HG02870 (cell line): ENCODE measurements at regions not wholly inside any gene's neighbourhood (a gene's known extent, or its start where the extent isn't known, plus 50 kb on each side); places are given as distances from the start of the nearest gene placed in this dataset.

ENCODE experiments used
- ATAC-seq: cut with Tn5 transposase; IDR thresholded peaks from one replicate; pipeline ENCODE4 v1.9.1; 2021; ENCODE audit warnings: mild to moderate bottlenecking, moderate library complexity; ENCODE audit not compliant: unreplicated experiment

DNA sequence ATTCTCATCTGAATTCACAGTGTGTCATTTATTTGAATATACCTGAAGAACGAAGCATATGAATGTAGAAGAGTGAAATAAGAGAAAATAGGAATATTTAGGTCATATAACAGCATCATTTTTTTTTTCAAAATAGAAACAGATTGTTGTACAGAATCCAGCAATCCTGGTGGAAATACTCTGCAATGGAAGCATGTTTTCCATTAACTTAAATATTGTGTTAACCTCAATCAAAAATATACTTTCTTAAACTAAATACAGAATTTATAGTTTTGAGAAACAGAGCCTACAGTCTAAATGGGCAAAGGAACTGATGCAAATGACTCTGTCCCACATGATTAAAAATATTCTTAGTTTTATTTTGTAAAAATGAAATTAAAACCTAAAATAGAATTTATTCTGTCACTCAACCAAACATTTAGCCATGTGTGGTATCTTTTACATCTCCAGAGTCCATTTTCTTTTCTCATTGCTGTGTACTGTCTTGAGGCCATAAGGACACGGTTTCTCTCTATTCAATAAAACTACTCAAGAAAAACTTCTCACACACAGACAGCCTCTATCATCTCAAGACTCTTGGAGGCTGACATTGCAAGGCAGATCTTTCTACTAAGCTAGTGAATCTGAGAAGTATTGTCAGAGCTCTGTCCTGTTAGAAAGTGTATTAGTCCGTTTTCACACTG, 322.6 kb downstream of the LTN1 start:
- no peak for ATAC-seq

DNA sequence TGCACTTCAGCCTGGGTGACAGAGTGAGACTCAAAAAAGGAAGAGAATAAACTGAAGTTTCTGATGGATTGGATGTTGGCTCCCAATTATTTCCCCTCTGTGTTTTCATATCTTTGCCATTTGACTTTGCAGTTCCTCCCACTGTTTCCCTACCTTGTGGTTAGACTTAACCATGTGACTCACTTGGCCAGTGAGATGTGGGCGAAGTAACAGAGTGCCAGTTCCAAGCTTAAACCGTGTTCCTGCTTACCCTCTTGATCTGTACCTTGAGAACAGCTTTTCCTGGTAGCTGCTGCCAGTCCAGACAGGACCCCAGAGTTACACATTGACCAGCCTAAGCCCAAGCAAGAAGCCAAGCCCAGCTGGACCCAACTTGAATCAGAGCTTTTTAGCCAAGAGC, 323.4 kb downstream of the LTN1 start:
- ATAC-seq: no peak

DNA sequence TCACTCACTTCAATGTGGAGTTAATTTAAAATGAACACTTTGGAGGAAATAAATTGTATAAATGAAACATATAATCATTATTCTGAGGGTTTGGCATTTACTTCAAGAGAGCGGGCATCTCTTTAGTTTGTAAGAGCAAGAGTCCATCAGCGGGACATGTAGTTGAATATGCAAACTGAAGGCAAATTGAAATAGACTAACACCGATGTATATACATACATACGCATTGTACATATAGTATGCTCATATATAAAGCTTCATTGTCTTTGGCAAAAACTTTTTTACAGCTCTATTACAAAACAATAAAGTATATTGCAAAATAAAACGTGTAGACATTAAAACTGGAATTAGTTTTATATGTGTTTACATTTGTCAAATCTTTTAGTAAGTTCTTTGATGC, 328.9 kb downstream of the LTN1 start:
- no peak for ATAC-seq

DNA sequence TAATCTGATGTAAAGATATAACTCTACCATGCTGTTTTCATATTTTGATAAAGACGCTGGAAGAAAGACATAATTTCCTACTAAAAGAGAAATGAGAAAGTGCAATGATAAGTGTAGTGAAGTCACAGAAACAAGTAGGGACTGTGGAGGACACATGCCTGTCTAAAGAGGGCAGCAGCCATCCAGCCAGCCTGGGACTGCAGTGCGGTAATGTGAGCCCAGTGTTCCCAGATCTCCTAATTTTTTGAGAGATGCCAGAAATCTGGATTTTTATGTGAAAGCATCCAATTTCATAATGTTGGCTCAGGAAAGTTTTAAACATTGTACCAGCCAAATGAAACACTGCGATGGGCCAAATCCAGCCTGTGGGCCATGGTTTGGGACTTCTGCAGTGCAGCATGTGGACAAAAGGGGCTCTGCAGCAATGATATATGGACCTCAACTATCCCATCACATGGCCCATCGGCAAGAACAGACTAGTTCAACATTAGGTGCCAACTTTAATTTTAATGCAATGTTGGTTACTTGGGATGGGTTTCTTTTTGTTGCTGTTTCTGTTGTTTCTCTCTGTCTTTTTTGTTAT, 329.5 kb downstream of the LTN1 start:
- no peak for ATAC-seq

DNA sequence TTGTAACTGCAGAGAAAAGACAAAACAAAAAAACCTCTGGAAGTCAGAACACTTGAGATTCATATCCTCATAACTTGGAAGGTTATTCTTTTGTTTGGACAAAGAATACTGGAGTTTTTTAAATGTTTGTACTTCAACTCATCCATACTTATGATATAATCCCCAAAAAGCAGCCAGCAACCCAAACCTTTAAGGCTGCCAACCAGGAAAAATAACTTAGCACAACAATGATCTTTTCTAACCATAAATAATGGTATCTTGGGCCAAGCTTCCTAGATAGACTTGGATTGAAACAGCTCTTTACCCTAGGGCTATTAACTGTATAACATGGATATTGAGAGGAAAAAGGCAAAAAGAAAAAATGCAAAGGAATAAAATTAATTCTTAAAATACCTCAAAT, 335.1 kb downstream of the LTN1 start:
- ATAC-seq: no peak

DNA sequence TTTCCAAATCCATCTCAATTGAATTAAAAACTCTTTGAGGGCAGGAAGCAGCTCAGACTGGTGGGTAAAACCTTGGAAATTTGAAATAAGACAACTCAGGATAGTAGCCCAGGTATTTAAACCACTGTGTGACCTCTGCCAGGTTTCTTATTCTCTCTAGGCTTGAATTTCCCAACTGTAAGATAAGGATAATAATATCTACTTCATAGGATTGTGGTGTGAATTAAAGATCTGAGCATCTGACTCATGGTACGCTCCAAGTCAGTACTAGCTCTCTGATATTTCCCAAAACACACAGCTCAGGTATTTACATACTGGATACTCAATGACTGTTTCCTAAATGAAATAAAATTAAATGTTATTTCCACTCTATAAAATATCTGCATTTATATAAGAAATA, 337.2 kb downstream of the LTN1 start:
- no peak for ATAC-seq

DNA sequence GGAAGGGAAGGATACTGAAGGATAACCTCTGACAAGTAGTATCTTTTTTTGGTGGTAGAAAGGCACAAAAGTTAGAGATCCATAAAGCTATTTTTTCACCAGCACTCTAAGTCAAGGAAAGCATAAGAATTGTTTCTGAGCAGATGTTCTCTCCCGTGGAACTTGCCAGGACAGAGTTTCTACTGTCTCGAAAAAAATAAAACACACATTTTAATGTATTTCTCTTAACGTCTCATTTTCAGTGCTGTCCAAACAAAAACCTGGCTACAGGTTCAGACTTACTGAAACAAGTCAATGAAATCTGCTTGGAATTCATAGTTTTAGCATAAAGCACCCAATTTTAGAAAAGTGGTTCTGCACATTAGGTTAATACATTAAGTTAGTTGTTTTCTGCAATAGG, 338.3 kb downstream of the LTN1 start:
- no peak for ATAC-seq

DNA sequence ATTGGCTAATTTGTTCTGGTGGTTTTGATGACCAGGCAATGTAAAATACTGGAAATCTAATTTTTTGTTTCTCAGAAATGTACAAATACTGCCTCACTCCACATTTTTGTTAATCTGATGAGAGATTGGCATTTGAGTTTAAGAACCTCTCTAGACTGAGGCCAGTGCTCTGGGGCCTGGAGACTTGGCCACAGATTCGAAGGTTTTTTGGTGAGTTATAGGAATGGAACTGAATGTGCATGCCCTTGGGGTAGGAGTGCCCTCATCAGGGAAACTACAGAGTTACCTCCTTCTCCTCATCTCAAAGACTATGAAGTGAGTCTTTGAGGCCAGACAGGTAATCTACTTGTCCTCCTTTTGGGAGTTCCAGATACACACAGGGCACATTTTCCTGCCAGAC, 347.9 kb downstream of the LTN1 start:
- no peak for ATAC-seq

DNA sequence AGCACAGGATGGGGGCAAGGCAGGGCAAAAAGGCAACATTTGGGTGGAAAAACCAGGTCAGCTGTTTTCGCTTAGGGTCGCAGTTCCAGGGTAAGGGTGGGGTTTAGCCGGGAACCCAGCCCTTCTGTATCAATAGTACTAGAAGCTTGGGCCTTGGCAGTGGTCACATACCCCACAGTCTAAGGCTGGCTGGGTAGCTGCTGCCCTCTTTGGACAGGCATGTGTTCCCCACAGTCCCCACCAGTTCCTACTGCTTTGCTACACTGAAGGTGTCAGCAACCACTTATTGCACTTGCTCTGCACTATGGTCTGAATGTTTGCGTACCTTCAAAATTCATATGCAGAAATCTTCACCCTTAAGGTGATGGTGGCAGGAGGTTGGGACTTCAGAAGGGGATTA, 349.8 kb downstream of the LTN1 start:
- ATAC-seq: no peak

DNA sequence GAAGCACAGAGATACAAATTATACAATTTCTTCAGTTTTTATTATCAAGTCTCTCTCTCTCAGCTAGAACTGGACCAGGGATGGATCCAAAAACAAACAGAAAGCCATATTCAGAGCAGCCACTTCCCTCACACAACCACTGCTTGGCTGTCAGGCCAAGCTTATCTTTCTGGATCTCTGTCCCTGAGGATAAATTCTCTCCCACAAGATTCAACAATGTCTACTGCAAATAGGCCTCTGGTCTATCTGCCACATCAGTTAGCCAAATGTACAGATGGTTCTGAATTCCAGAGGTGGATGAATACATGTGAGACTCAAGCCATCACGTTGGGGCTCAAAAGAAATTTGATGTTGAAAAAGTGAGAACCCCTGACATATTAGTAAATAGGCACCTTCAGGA, 350.9 kb downstream of the LTN1 start:
- no peak for ATAC-seq

DNA sequence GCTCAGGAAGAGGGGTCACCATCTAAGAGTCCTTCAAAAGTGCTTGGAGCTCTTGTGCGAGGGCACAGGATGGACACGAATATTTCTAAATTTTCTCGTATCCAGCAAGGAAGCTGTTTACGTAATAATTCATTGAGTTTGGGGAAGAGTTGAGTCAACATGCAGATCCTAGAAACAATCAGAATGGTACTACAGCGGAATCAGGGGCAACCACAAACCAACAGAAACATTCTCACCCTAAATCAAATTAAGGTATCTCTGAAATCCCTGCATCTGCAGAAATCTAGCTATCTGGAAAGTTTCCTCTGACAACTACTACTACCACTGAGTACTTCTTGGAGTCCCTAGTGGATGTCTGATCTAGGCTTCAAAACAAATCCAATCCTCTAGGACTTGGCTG, 352.4 kb downstream of the LTN1 start:
- no peak for ATAC-seq

DNA sequence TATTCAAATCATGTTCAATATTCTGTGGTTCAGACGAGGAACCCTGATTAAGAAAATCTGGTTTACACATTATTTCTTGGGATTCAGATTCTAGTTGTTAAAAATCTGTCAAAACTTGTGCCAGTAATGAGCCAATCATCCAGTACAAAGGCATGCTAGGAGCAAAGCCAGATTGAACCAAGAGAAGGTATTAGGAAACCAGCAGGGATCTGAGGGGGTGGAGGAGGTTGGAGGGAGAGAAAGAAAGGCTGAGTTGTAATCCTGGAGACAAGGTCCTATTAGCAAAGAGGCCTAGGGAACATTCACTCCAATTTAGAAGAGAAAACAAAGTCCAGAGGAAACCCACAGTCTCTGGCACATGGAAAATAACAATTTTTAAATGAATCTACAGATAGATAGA, 352.9 kb downstream of the LTN1 start:
- ATAC-seq: no peak

DNA sequence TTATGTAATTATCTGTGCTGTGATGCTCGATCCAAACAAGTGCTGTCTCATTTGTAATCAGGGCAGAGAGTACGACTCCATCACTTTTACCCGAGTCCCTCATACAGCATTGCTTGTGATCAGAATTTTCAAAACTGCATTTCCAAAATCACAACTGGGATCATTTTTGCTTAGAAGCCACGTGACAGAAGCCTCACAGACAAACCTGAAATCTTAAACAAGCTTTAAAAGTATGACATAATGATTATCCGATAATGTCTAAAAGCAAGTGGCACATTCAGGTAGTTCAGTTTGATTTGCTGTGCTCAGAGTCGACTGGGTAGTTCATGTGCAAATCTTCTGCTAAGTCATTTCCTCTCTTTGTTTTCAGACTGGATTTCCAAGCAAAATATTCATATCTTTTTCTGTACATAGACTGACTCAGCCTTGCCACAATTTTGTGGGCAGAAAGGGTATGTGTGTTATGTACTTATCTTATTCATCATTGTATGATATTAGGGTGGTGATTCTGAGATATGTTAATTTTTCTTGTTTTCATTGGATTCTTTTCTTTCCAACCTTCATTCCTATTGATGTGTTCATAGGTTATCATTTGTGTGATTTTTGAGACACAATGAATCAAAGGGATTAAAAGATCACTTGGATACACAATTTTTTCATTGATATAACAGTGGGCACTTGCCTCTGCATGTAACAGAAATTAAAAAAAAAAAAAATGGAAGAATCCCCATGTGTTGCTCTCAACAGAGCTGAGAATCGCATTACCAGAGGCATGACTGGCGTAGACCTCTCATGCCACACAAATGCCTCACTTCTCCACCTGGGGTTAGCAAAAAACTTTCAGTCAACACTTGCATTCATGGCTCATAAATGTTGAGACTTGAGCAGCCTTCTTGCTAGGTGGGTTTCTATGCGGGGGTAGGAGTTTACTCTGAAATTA, 355.7 kb downstream of the LTN1 start:
- ATAC-seq: no peak

DNA sequence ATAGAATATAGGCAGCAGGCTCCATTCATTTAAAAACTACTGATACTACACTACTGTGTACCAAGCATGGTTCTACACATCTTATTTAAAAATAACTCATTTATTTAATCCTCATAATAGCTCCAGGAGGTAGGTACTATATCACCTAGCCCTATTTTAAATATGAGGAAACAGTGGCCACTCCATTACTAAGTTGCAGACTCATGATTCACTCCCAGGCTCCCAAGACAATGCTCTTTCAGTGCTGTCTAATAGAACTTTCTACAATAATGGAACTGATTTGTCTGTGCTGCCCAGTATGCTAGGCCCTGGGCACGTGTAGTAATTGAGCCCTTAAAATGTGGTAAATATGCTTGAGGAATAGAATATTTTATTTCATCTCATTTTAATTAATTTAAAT, 357.1 kb downstream of the LTN1 start:
- ATAC-seq: no peak

DNA sequence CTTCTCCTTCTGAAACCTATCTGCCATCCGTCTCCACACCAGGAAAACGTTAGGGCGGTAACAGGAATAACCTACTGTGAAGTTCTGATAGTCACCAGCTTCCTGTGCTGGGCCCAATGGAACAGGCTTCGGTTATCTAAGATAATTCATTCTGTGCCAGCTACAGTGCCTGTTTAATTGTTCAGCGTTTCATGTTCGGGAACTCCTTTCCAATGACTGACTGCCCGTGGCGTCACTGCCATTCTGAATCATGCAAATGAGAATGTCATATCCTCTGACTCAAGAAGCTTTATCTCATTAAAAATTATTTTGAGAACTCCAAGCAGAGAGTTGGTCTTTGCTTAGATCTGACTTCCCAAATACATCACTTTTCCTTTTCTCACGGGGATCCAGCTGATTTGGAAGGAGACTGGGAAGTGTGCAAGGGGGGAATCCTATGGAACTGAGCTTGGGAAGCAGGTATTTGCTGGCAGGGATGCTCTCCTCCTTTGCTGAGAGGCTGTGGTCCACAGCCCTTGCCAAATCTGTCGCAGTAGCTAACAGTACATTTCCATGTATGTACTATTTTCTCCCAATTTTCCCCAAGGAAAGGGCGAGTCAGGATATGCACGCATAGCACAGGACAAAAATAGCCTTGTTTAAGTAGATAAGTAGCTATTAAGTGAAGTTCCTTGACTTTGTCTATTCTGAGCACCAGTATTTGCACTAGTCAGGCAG, 358.7 kb downstream of the LTN1 start:
- ATAC-seq: no peak

DNA sequence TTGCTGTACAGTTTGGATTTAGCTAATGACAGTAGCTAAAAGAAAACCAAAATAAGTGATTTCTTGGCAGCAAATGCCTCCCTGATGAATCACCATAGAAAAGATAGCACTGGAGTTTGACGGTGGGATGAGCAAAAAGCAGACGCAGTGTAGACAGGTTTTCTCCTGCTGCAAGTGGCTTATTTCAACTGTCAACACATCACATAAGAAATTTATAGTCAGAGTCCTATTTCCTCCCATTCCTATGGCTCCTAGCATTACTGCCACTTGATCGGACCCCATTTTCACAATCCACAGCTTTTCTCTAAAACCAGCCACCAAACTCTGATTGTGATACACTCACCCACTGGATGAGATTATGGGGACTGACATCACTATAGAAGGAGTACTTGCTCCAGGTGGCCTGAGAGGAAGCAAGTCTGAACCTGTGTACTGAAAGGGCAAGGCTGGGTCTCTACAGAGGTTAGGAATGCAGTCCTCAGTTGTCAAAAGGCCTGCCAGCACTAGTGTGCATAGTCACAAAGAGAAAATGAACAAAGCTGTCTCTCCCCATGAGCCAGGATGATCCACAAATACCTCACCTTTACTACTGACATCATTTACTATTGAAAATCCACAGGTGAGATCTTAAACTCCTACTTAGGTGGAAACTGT, 359.8 kb downstream of the LTN1 start:
- ATAC-seq: no peak

DNA sequence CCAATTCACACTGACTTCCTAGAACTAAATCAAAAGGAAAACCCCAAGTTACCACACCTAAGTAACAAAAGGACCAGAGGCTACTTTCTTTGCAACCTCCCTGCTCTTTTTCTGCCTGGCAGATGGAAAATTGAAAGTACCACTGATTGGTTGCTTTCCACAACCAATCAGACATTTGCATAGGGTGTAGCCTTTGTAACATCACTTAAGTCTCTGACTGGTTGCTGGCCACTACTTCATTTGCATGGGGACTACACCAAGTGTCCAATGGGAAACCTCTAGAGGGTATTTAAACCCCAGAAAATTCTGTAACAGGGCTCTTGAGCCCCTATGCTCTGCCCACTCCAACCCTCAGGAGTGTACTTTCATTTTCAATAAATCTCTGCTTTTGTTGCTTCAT, 365.0 kb downstream of the LTN1 start:
- no peak for ATAC-seq

DNA sequence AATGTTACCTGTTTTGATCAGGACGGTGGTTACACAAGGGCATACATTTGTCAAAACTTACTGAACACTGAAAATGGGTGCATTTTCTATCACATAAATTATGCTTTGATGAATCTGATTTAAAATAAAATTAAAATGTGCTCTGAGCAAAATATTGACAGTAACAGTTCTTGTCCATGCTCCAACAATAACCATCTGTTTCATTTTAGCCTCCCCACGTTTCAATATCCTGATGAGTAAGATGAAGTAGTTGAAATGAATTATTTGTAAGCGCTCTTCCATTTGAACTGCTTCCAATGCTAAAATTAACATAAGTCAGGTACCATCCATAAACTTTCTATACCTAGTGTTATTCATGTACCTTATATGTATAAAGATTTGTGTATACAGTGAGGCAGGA, 365.4 kb downstream of the LTN1 start:
- ATAC-seq: no peak

DNA sequence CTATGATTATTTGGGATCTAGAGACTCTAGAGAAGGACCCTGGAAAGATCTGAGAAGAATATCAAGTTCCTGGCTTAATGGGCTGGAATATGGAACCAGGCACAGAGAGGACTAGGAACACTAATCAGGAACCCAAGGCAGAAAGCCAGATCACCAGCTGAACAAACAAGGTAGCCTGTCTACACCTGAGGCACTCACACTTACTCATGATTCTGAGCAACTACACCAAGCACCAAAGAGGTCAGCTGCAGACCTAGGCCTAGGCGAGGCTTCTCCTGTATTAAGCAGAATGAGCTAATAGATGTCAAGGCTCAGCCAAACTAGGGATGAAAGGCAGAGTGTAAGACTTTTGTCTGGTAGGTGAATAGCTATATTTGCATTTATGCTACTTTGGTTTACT, 368.1 kb downstream of the LTN1 start:
- no peak for ATAC-seq

DNA sequence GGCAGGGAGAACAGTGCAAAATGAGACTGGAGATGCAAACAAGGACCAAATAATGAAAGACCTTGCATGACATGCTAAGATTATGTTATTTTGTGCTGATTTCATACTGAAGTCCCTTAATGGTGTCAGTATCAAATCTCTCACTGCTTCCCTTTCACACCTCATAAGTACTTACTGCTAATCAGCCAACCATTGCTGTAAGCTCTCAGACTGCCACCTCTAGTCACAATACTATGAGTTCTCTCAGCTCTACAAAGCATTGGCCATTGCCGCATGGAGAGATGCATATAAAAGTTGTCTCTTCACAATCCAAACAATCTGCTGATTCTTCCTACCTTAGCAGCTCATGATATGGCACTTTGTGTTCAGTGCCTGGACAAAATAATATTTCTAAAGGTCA, 375.4 kb downstream of the LTN1 start:
- ATAC-seq: no peak

DNA sequence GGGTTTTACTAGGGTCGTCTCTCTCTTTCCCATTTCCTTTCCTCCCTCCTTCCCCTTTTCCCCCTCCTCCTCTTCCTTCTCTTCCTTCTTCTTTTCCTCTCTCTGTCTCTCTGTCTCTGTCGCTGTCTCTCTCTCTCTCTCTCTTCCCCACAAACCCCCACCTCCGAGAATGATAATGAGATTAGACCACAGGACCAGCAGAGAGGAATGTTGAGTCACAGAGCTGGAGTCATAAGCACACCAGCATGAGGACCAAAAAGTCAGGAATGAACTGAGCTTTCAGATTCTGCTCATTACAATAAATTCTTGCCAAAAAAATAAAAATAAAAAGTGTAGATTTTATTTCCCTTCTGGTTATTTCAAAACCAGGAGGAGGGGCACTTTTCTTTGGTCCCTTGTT, 377.4 kb downstream of the LTN1 start:
- no peak for ATAC-seq
